ENCODE measurements at regions not wholly inside any gene's neighbourhood (a gene's known extent, or its start where the extent isn't known, plus 50 kb on each side); places are given as distances from the start of the nearest gene placed in this dataset.
A peak's percentile ranks its signal among the peaks of the same experiment; 100 is the strongest.

GRCh38 chr3:34686541-34686940, 888.1 kb downstream of the PDCD6IP start:
- DNase-seq = no peak

- DNase-seq = no peak
Measured at GRCh38 chr3:34687671-34688070, 889.2 kb downstream of the PDCD6IP start.

DNA sequence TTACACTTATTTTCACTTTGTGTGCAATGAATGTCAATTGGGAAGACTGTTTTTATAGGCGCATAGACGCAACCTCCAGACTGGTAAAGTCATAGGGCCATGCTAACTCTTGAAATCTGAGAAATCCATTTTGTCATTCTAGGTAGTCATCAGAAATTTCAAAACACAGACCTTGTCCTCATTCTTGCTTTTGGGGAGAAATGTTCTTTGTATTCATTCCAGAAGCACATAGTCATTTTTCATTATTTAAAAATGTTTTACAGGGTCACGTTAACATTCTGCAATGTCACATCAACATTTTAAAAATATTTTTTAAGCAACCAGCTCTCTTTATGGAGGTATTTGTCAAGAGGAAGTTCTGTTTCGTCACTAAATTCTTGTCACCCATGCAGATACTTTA, 898.4 kb downstream of the PDCD6IP start:
- DNase-seq = no peak

DNA sequence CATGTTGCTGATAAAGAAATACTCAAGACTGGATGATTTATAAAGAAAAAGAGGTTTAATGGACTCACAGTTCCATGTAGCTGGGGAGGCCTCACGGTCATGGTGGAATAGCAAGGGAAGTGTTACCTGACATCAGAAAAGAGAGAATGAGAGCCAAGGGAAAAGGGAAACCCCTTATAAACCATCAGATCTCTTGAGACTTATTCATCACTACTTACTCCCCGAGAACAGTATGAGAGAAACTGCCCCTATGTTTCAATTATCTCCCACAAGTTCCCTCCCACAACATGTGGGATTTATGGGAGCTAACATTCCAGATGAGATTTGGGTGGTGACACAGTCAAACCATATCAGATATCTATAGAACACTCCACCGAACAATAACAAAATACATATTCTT, 904.6 kb downstream of the PDCD6IP start:
- no peak for DNase-seq

DNA sequence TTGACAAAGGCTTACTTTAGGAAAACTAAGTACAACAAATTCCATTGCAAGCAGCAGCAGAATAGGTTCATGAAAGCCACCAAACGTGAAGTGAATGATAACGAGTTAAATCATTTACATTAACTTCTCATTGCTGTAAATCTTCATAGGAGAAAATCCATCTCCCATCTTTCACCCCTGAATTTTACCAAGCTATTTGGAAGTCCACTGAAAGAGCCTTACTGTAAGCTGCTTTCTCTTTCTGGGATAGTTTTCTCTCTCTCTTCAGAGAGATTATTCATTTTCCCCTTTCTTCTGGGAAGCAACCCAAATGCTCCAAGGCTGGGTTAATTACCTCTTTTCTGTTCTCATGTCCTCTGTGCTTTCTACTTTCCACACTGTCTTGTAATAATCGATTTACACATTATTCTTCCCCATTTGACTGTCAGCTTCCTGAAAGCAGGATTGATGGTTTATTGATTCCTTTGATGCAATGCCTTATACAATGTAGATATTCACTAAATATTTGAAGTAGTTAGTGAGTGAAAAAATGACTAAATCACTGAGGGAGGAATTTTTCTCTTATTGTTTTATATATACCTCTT, 914.3 kb upstream of the ARPP21 start:
- DNase-seq = no peak

DNA sequence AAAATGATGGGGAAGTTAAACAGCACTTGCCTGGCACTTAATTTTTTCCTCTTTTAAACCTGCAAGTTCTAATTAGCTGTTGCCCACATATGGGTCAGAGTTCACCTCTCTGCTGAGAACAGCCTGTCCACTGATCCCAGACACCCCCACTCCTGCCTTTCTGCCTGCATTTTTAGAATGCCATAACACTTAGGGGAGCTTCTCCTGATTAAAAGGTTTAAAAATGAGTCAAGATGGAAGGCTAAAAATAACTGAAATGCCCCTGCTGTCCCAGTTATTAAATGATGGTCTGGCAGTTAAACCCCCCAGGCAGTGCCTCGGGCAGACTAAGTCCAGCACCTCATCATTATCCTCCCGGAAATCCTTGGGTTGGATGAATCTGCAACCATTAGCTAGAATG, 913.6 kb upstream of the ARPP21 start:
- no peak for DNase-seq

GRCh38 chr3:34727700-34728099, 911.6 kb upstream of the ARPP21 start:
- DNase-seq = peak; percentile 35

DNA sequence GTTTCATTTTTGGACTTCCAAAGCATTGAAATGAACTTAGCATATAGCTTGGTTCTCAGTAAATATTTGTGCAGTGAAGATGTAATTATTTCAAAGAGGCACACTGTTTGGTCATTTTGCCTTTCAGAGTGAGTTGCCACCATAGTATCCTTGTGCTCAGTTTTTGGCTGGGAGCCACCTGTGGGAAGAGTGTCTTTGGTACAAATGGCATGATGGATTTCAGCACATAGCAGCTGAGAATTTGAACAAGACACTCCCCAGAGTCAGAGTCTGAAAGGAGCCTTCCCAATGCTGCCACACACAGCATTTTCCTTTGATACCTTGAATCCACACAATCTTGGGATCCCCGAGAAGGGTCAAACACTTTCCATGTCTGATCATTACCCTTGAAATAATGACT, 897.2 kb upstream of the ARPP21 start:
- DNase-seq = no peak

DNA sequence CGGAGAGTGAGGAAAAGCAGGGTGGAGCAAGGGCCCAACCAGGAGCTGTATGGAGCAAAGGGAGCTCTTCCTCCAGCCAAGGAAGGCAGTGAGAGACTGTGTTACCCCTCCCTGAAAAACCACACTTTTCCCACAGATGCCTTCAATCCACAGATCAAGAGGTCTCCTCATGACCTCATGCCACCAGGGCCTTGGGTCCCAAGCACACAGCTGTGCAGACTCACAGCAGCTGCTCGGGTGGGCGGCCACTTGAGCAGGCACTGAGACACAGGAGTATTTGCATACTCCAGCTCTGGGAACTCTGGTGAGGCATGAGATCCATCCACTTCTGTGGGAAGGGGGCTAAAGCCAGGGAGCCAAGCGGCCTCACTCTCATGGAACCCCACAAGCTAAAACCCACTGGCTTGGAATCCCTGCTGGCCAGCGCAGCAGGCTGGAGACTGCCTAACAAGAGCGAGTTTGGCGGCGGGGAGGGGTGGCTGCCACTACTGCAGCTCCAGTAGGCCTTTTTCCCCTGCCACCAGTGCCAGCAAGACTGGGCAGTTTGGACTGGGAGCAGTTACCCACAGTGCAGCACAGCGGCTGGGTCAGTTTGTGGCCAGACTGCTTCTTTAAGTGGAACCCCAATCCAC, 880.6 kb upstream of the ARPP21 start:
- no peak for DNase-seq

DNA sequence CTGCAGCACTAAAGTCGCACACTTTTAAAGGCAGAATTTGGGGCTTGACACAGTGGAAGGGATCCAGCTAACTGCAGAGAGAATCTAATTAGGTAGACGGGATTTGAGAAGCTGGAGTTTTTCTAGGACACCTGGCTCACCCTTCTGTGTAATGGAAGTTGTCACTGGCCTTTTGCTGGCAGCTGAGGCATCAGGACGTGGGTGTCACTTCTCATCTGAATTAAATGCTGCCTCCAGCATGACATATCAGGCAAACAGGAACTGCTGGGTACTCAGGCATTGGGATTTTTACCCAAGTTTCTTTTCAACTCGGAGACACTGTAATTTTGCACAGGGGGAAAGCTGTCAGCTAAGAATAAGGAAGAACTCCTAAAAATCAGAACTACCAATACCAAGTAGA, 861.9 kb upstream of the ARPP21 start:
- DNase-seq = no peak

- no peak for DNase-seq
Measured at GRCh38 chr3:34779092-34779491, 860.2 kb upstream of the ARPP21 start.

- DNase-seq = no peak
Measured at GRCh38 chr3:34780294-34780693, 859.0 kb upstream of the ARPP21 start.

GRCh38 chr3:34780973-34781372, 858.4 kb upstream of the ARPP21 start:
- DNase-seq = no peak

DNA sequence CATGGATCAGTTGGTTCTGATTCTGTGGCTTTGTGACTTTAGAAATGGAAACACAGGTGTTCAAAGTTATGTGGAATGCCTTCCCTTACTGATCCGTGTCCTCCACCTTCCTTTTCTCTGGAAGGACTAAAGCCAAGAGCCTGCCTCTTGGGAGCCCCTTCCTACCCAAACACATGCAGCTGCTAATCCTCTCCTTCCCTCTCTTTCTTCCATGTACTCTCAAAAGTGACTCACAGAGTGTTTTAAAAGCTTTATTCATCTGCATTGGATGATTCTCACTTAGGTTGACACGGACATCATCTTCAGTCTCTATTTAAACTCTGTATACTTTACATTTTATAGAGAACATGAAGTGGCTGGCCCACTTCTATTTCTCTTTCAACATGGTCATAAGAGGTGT, 856.5 kb upstream of the ARPP21 start:
- peak; percentile 47 for DNase-seq

- no peak for DNase-seq
Measured at GRCh38 chr3:34783876-34784275, 855.4 kb upstream of the ARPP21 start.

GRCh38 chr3:34793057-34793456, 846.3 kb upstream of the ARPP21 start:
- DNase-seq = no peak

DNA sequence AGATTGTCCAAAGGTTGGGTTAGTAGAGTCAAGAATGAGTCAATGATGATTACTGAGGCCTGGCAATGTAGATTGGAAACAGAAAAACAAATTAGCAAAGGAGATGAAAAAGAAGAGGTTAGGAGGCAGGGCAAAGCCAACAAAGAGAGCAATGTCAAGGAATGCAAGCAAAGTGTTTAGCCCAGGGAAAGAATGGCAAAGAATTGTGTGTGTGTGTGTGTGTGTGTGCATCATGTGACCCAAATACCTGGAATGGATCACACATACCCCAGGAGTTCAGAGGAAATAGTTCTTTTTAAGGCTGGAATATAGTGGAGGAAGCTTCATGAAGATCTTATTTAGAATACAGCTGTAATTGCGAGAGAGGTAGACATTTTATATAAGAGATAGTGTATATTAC, 831.7 kb upstream of the ARPP21 start:
- no peak for DNase-seq

GRCh38 chr3:34808287-34808686, 831.0 kb upstream of the ARPP21 start:
- DNase-seq = no peak

DNA sequence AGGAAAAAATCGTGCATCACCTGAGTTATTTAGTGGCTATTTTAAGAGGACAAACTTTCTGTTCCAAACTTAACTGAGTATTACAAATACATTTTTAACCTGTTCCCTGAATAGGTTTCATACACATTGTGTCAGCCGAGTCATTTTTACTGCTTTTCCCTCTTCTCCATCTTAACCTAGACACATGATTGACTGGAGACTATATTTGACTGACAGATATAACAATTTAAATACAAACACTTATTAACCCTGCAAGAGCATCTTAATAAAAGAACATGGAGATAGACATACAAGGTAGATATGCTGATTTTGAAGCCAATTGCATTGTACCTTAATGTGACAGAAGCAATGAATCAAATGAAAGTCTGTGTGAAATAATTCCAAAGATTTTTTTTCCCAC, 810.5 kb upstream of the ARPP21 start:
- DNase-seq = no peak

- no peak for DNase-seq
Measured at GRCh38 chr3:34832865-34833508, 806.3 kb upstream of the ARPP21 start.

DNA sequence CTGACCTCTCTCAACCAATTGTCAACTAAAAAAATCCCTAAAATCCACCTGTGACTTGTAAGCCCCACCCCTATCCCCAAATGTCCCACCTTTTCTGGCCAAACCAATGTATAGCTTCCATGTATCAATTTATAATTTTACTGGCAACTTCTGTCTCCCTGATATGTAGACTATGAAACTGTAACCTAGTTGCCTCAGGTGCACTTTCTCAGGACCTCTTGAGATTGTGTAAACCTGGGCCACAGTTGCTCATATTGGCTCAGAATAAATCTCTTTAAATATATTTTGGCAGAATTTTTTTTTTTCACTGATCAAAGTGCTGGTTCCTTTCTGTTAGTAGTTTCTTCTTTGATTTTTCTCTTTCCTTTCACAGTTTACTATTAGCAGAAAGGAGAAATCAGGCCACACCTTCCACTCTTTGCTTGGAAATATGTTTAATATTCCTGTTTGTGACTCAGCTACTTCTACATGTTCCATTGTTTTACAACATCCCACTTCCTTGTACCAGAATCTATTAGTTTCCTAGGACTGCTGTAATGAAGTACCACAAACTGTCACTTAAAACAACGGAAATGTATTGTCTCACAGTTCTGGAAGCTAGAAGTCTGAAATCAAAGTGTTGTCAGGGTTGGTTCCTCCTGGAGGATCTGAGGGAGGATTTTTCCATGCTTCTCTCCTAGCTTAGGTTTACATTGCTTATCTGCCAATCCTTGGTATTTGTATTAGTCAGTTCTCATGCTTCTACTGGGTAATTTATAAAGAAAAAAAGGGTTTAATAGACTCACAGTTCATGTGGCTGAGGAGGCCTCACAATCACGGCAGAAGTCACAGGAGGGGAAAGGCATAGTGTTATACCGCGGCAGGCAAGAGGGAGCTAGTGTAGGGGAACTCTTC, 801.2 kb upstream of the ARPP21 start:
- DNase-seq = peak; percentile 11

GRCh38 chr3:34842706-34843480, 796.4 kb upstream of the ARPP21 start:
- DNase-seq = no peak

DNA sequence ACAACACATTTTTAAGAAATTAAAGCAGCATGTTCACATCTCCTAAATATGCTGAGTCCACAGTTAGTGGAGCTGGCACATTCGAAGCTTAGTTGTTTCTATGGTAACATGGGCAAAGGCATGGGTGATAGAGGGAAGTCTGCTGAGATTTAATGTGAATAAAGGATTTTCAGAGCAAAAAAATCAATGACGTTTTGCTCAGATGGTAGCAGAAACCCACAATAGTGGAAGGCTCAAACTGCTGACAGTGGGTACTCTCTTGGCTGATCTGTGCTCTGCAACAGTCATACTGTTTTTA, 795.1 kb upstream of the ARPP21 start:
- no peak for DNase-seq

Measured in DMS53 (cell line).